ENCODE measurements at regions not wholly inside any gene's neighbourhood (a gene's known extent, or its start where the extent isn't known, plus 50 kb on each side); places are given as distances from the start of the nearest gene placed in this dataset.

GRCh38 chr7:94324380-94325121, 70.1 kb upstream of the COL1A2 start:
- FAIRE-seq, result no peak
- TF ChIP-seq POLR2A (IDR thresholded peaks at IDR 0.05; ENCODE audit: low read depth, low read length), result no peak
- DNase-seq (ENCODE audit: insufficient read length, low spot score), result no peak

GRCh38 chr7:94325122-94325475, 69.6 kb upstream of the COL1A2 start:
- FAIRE-seq, result no peak
- no peak for DNase-seq (ENCODE audit: insufficient read length, low spot score)
- TF ChIP-seq POLR2A (IDR thresholded peaks at IDR 0.05; ENCODE audit: low read depth, low read length), result no peak

- DNase-seq (ENCODE audit: insufficient read length, low spot score), result no peak
- TF ChIP-seq POLR2A (IDR thresholded peaks at IDR 0.05; ENCODE audit: low read depth, low read length), result no peak
- FAIRE-seq, result no peak
These were observed 64.2 kb upstream of the COL1A2 start for GRCh38 chr7:94330269-94331020.

DNA sequence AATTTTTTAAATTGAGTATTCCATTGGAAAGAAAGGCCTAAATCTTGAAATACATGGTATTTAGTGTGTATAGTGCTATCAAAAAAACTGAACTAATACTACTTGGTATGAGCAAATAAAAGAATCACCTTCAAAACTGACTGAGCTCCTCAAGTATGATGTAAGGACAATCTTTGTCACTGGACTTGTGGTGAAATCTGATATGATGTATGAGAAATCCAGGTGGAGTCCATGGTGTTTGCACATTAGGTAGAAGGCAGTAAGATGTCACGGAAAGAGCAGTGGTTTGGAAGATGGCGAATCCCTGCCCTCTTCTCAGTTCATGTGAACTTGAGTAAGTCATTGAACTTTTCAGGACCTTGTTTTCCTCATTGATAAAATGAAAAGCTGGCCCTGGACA, 62.1 kb upstream of the COL1A2 start:
- FAIRE-seq, result no peak
- no peak for TF ChIP-seq POLR2A (IDR thresholded peaks at IDR 0.05; ENCODE audit: low read depth, low read length)
- DNase-seq (ENCODE audit: insufficient read length, low spot score), result no peak

- no peak for TF ChIP-seq POLR2A (IDR thresholded peaks at IDR 0.05; ENCODE audit: low read depth, low read length)
- FAIRE-seq (no peak), DNase-seq (ENCODE audit: insufficient read length, low spot score) (no peak)
These were observed 60.9 kb upstream of the COL1A2 start for GRCh38 chr7:94333810-94334209.

GRCh38 chr7:94335586-94335985, 59.1 kb upstream of the COL1A2 start:
- DNase-seq (ENCODE audit: insufficient read length, low spot score) (no peak), FAIRE-seq (no peak)
- no peak for TF ChIP-seq POLR2A (IDR thresholded peaks at IDR 0.05; ENCODE audit: low read depth, low read length)

GRCh38 chr7:94336009-94336408, 58.7 kb upstream of the COL1A2 start:
- FAIRE-seq (no peak), DNase-seq (ENCODE audit: insufficient read length, low spot score) (no peak)
- TF ChIP-seq POLR2A (IDR thresholded peaks at IDR 0.05; ENCODE audit: low read depth, low read length), result no peak

GRCh38 chr7:94338921-94339371, 55.7 kb upstream of the COL1A2 start:
- FAIRE-seq, result no peak
- no peak for TF ChIP-seq POLR2A (IDR thresholded peaks at IDR 0.05; ENCODE audit: low read depth, low read length)
- DNase-seq (ENCODE audit: insufficient read length, low spot score), result peak; percentile 12

DNA sequence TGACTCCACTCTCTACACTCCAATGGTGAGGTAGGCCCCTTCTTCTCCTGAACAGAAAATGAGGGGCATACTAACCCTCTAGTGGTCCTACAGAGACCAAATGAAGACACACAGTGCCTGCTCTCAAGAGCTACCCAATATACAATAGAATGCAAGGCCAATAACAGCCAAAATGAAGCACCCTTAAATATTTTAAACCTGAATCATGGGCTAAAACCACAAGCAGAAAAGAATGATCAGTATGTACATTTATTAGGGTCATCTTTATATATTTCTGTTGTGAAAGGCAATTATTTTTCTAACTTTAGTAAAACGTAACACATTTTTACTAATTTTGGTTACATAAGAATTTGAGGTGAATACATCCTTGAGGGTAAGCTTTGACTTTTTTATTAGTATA, 49.9 kb upstream of the COL1A2 start:
- no peak for DNase-seq (ENCODE audit: insufficient read length, low spot score)
- no peak for FAIRE-seq
- TF ChIP-seq POLR2A (IDR thresholded peaks at IDR 0.05; ENCODE audit: low read depth, low read length), result no peak
